Nephron (organoid): ENCODE measurements at regions not wholly inside any gene's neighbourhood (a gene's known extent, or its start where the extent isn't known, plus 50 kb on each side); places are given as distances from the start of the nearest gene placed in this dataset.

Source experiments
- H3K27ac Mint-ChIP-seq, 3 experiments: 2 replicates each; pipeline ENCODE4 v1.8.0; 2020; ENCODE audit warnings: mixed read lengths in 3 of 3, mild to moderate bottlenecking in 2 of 3, moderate library complexity in 1 of 3
- H3K27me3 Mint-ChIP-seq: 2 replicates; pipeline ENCODE4 v1.8.0; 2021; ENCODE audit warnings: low read depth, mild to moderate bottlenecking, moderate library complexity, mixed read lengths
- H3K36me3 Mint-ChIP-seq: 2 replicates; pipeline ENCODE4 v1.8.0; 2020; ENCODE audit warnings: low read depth, mixed read lengths
- H3K4me1 Mint-ChIP-seq: 2 replicates; pipeline ENCODE4 v1.8.0; 2020; ENCODE audit warnings: mixed read lengths
- H3K4me3 Mint-ChIP-seq, 3 experiments: 2 replicates each; pipeline ENCODE4 v1.8.0; 2020; ENCODE audit warnings: mild to moderate bottlenecking in 3 of 3, mixed read lengths in 3 of 3, moderate library complexity in 2 of 3
- H3K9me3 Mint-ChIP-seq: 2 replicates; pipeline ENCODE4 v1.8.0; 2020; ENCODE audit warnings: mixed read lengths
- TF ChIP-seq, protein P1 (sequence below), 3 experiments: fragments of 200-600 bp; sonication (generic); IDR thresholded peaks; one replicate each; pipeline ENCODE4 v1.5.0; 2021; ENCODE audit warnings: antibody characterized with exemption in 3 of 3; ENCODE audit not compliant: unreplicated experiment in 3 of 3

DNA sequence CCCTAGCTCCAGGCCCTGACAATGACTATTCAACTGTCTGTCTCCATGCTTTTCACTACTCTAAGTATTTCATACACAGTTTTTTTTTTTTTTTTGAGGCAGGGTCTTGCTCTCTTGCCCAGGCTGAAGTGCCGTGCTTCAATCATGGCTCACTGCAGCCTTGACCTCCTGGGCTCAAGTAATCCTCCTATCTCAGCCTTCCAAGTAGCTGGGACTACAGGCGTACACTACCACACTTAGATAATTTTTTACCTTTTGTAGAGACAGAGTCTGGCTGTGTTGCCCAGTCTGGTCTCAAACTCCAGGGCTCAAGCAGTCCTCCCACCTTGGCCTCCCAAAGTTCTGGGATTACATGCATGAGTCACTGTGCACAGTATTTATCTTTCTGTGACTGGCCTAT lies 815.4 kb downstream of the DACH1 start:
- H3K4me3 Mint-ChIP-seq: no peak overlapping the region
- peaks cover 12% of the 10 kb centered on the region for H3K9me3 Mint-ChIP-seq

DNA sequence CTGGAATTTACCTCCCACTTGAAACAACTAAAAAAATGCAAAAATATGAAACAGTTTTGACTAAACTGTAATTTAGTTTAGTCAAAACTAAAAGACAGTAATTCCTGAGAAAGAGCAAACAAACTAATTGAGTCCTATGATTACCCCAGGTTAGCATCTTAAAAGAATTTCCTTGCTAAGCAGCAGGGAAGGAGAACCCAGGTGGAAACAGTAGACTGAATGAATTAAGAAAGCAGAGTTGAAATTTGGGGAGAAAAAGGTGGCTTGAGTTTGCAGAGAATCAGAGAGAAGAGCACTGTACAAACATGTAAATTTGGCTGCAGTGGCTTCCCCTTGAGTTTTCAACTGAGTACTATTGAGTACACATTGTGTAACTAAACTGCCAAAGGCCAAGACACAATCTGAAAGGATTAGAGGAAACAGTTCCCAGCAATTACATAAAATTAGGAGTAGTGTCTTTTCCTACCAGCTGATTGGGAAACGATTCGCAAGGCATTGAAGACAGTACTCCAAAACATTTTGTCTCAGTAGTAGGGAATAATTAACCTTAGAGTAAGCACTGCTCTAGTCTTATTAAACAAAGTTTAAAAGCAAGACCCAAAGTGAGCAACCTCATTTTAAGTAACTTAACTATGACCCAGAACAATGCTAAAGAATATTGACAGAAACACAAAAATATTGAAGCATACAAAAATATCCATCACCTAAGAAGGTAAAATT lies 820.5 kb downstream of the DACH1 start:
- H3K4me1 Mint-ChIP-seq: peaks cover 2% of the 10 kb centered on the region
- H3K9me3 Mint-ChIP-seq: no peaks in the 10 kb centered on the region
- no peaks in the 10 kb centered on the region for H3K27me3 Mint-ChIP-seq
- no peaks in the 10 kb centered on the region for H3K36me3 Mint-ChIP-seq
- TF ChIP-seq, protein P1, sequence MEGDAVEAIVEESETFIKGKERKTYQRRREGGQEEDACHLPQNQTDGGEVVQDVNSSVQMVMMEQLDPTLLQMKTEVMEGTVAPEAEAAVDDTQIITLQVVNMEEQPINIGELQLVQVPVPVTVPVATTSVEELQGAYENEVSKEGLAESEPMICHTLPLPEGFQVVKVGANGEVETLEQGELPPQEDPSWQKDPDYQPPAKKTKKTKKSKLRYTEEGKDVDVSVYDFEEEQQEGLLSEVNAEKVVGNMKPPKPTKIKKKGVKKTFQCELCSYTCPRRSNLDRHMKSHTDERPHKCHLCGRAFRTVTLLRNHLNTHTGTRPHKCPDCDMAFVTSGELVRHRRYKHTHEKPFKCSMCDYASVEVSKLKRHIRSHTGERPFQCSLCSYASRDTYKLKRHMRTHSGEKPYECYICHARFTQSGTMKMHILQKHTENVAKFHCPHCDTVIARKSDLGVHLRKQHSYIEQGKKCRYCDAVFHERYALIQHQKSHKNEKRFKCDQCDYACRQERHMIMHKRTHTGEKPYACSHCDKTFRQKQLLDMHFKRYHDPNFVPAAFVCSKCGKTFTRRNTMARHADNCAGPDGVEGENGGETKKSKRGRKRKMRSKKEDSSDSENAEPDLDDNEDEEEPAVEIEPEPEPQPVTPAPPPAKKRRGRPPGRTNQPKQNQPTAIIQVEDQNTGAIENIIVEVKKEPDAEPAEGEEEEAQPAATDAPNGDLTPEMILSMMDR (IDR thresholded peaks at IDR 0.05; ENCODE audit: unreplicated experiment in 3 of 3): no peak
- H3K4me3 Mint-ChIP-seq: no peak overlapping the region
- no peak overlapping the region for H3K27ac Mint-ChIP-seq

More for the DNA sequence above, 815.4 kb downstream of the DACH1 start:
- Mint-ChIP-seq H3K4me1 (no peaks in the 10 kb centered on the region), H3K27me3 (no peaks in the 10 kb centered on the region), H3K36me3 (no peaks in the 10 kb centered on the region), H3K27ac (no peak overlapping the region)
- TF ChIP-seq, protein P1 (IDR thresholded peaks at IDR 0.05; ENCODE audit: unreplicated experiment in 3 of 3): no peak

DNA sequence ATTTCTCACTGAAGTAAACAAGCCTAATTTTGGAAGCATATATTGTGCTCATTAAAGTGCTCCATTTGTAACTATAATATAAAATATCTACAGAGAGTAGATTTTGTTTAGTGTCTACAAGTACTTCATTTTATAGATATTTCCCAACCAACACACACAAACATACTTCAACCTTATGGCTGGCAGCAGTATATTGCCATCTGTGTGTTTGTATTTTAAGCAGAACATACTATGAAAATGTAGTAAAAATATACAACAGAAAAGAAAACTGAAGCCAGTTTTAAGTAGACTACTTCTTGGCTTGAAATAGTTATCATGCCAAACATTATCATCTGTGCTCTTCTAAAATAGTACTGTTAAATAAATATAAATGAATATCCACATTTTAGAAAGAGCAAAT lies 821.9 kb downstream of the DACH1 start:
- TF ChIP-seq, protein P1 (IDR thresholded peaks at IDR 0.05; ENCODE audit: unreplicated experiment in 3 of 3): no peak
- H3K4me3 Mint-ChIP-seq: no peak overlapping the region

DNA sequence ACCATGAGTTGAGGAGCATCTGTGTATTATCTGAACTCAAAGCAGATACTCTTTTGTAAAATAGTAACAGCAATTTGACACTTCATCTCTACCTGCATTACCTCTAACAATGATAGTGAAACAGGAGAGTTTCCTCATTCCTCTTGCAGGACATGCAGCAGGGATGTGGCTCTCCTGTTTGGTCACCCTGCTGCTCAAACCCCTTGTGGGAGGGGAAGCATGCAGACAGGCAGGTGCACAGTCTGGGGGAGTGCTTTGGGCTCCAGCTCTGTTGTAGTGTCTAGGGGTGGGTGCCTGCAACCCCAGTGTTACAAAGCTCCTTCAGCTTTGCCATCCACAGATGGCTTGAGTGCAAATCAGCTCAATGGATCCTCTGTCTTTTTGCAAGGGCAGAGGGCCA lies 827.6 kb downstream of the DACH1 start:
- no peaks in the 10 kb centered on the region for H3K36me3 Mint-ChIP-seq
- no peak overlapping the region for H3K27ac Mint-ChIP-seq
- H3K9me3 Mint-ChIP-seq: peaks cover 7% of the 10 kb centered on the region
- H3K27me3 Mint-ChIP-seq: no peaks in the 10 kb centered on the region
- no peak overlapping the region for H3K4me3 Mint-ChIP-seq
- TF ChIP-seq, protein P1 (IDR thresholded peaks at IDR 0.05; ENCODE audit: unreplicated experiment in 3 of 3): no peak
- H3K4me1 Mint-ChIP-seq: peaks cover 6% of the 10 kb centered on the region

More for the DNA sequence above, 821.9 kb downstream of the DACH1 start:
- H3K36me3 Mint-ChIP-seq: no peaks in the 10 kb centered on the region
- no peaks in the 10 kb centered on the region for H3K9me3 Mint-ChIP-seq
- peaks cover 6% of the 10 kb centered on the region for H3K4me1 Mint-ChIP-seq
- no peak overlapping the region for H3K27ac Mint-ChIP-seq
- H3K27me3 Mint-ChIP-seq: no peaks in the 10 kb centered on the region

DNA sequence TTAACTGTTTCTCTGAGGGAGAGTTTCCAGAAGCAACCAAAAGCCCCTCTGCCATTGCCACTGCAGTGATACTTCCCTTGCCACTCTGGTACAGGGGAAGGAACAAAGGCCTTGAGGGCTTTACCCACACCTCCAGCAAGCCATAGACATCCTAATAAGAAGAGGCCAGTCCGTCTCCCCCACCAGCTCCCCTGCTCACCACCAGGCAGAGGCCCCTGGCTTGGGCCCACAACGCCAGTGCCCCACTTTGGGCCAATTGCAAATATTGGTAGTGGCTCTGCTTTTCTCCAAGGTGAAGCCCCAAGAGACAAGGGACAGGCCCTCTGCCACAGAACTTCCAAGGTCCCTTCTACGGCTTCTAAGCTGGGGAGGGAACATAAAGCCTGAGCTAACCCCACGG lies 833.0 kb downstream of the DACH1 start:
- Mint-ChIP-seq H3K27ac (no peak overlapping the region), H3K9me3 (peaks cover 16% of the 10 kb centered on the region), H3K36me3 (peaks cover 6% of the 10 kb centered on the region), H3K4me1 (no peaks in the 10 kb centered on the region), H3K4me3 (no peak overlapping the region), H3K27me3 (no peaks in the 10 kb centered on the region)
- TF ChIP-seq, protein P1 (IDR thresholded peaks at IDR 0.05; ENCODE audit: unreplicated experiment in 3 of 3): no peak

DNA sequence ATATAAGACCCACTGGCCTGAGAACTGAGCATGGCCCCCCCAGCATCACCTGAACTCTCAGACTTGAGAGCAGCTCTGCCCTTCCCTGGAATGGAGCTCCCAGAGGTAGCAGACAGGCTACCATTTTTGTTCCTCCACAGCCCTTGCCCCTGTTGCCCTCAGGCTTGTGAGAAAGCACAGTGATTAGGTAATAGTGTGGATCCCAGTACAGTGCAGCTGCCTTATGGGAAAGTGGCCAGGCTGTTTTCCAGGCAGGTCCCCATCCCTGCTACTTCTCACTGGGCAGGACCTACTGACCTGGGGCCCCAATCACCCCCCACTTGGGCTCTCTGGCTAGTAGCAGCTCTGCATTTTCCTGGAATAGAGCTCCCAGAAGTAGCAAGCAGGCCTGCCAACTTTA lies 834.0 kb downstream of the DACH1 start:
- Mint-ChIP-seq H3K9me3 (peaks cover 26% of the 10 kb centered on the region), H3K27me3 (no peaks in the 10 kb centered on the region), H3K4me1 (no peaks in the 10 kb centered on the region), H3K4me3 (no peak overlapping the region), H3K27ac (no peak overlapping the region), H3K36me3 (peaks cover 12% of the 10 kb centered on the region)
- TF ChIP-seq, protein P1 (IDR thresholded peaks at IDR 0.05; ENCODE audit: unreplicated experiment in 3 of 3): no peak
